ENCODE measurements at regions not wholly inside any gene's neighbourhood (a gene's known extent, or its start where the extent isn't known, plus 50 kb on each side); places are given as distances from the start of the nearest gene placed in this dataset.

DNA sequence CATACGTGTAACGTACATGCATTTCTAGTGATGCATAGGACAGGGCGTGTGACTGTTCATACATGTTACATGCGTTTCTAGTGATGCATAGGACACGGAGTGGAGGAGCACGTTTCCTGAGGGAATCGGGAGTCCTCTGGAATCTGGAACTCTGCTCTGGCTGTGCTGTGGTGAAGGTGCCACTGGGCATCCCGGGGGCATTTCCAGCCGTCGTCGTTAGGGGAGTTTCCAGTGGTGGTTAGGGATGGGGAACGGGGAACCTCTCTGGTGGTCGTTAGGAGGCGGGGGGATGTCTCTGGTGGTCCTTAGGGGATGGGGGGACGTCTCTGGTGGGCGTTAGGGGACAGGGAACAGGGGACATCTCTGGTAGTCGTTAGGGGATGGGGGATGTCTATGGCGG lies 209.6 kb upstream of the SOX1 start:
- TF ChIP-seq TAF1 (IDR thresholded peaks at IDR 0.05; ENCODE audit: low read depth, low read length) (no peak), CREB1 (IDR thresholded peaks at IDR 0.05) (no peak)
- TF ChIP-seq, protein P1, sequence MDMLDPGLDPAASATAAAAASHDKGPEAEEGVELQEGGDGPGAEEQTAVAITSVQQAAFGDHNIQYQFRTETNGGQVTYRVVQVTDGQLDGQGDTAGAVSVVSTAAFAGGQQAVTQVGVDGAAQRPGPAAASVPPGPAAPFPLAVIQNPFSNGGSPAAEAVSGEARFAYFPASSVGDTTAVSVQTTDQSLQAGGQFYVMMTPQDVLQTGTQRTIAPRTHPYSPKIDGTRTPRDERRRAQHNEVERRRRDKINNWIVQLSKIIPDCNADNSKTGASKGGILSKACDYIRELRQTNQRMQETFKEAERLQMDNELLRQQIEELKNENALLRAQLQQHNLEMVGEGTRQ (IDR thresholded peaks at IDR 0.05; ENCODE audit: low read length): no peak
- TF ChIP-seq, protein P2, sequence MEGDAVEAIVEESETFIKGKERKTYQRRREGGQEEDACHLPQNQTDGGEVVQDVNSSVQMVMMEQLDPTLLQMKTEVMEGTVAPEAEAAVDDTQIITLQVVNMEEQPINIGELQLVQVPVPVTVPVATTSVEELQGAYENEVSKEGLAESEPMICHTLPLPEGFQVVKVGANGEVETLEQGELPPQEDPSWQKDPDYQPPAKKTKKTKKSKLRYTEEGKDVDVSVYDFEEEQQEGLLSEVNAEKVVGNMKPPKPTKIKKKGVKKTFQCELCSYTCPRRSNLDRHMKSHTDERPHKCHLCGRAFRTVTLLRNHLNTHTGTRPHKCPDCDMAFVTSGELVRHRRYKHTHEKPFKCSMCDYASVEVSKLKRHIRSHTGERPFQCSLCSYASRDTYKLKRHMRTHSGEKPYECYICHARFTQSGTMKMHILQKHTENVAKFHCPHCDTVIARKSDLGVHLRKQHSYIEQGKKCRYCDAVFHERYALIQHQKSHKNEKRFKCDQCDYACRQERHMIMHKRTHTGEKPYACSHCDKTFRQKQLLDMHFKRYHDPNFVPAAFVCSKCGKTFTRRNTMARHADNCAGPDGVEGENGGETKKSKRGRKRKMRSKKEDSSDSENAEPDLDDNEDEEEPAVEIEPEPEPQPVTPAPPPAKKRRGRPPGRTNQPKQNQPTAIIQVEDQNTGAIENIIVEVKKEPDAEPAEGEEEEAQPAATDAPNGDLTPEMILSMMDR (IDR thresholded peaks at IDR 0.05; ENCODE audit: control extremely low read depth in 1 of 3, insufficient read depth in 1 of 3, low read depth in 1 of 3, low read length in 3 of 3): no peak
- TF ChIP-seq, protein P3, sequence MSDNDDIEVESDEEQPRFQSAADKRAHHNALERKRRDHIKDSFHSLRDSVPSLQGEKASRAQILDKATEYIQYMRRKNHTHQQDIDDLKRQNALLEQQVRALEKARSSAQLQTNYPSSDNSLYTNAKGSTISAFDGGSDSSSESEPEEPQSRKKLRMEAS (IDR thresholded peaks at IDR 0.05): no peak
